ENCODE measurements at regions not wholly inside any gene's neighbourhood (a gene's known extent, or its start where the extent isn't known, plus 50 kb on each side); places are given as distances from the start of the nearest gene placed in this dataset.

GRCh38 chr6:40841721-40842120 is 197.3 kb downstream of the UNC5CL start:
- DNase-seq: no peak

GRCh38 chr6:40832691-40833090 is 206.3 kb downstream of the UNC5CL start:
- DNase-seq: no peak

- DNase-seq: no peak
Observed at GRCh38 chr6:40831381-40831780, 207.6 kb downstream of the UNC5CL start.

- DNase-seq: peak; percentile 42
Observed at GRCh38 chr6:40825102-40825501, 213.9 kb downstream of the UNC5CL start.

GRCh38 chr6:40823917-40824891 is 214.8 kb downstream of the UNC5CL start:
- DNase-seq: peak; percentile 68

GRCh38 chr6:40822619-40823018 is 216.4 kb downstream of the UNC5CL start:
- DNase-seq: no peak

- DNase-seq: no peak
Observed at GRCh38 chr6:40819182-40819834, 219.7 kb downstream of the UNC5CL start.

- DNase-seq: no peak
Observed at GRCh38 chr6:40817369-40817768, 221.7 kb downstream of the UNC5CL start.

- DNase-seq: no peak
Observed at GRCh38 chr6:40816601-40817000, 222.4 kb downstream of the UNC5CL start.

- no peak for DNase-seq
Observed at GRCh38 chr6:40815731-40816130, 223.3 kb downstream of the UNC5CL start.

GRCh38 chr6:40810171-40810570 is 223.0 kb upstream of the LRFN2 start:
- DNase-seq: no peak

GRCh38 chr6:40809627-40810026 is 222.5 kb upstream of the LRFN2 start:
- DNase-seq: no peak

- no peak for DNase-seq
Observed at GRCh38 chr6:40807484-40807883, 220.3 kb upstream of the LRFN2 start.

GRCh38 chr6:40806256-40806864 is 219.2 kb upstream of the LRFN2 start:
- DNase-seq: no peak

GRCh38 chr6:40805336-40805735 is 218.2 kb upstream of the LRFN2 start:
- no peak for DNase-seq

- no peak for DNase-seq
Observed at GRCh38 chr6:40804905-40805304, 217.7 kb upstream of the LRFN2 start.

- no peak for DNase-seq
Observed at GRCh38 chr6:40803897-40804702, 216.9 kb upstream of the LRFN2 start.

GRCh38 chr6:40802481-40802880 is 215.3 kb upstream of the LRFN2 start:
- DNase-seq: no peak

- no peak for DNase-seq
Observed at GRCh38 chr6:40799296-40800140, 212.4 kb upstream of the LRFN2 start.

- no peak for DNase-seq
Observed at GRCh38 chr6:40798069-40798770, 211.1 kb upstream of the LRFN2 start.
